Stimulated activated CD8-positive, alpha-beta memory T cell treated with anti-CD3 and anti-CD28 coated beads, Interleukin-4, amount 100 ng/mL, for 4 hours (primary cell): ENCODE measurements at regions not wholly inside any gene's neighbourhood (a gene's known extent, or its start where the extent isn't known, plus 50 kb on each side); places are given as distances from the start of the nearest gene placed in this dataset.

Experiments
- DNase-seq, 2 donors: peaks; one replicate each; pipeline ENCODE4 v3.0.0-alpha.2; 2020; ENCODE audit warnings: low read depth in 2 of 2, low spot score in 1 of 2

DNA sequence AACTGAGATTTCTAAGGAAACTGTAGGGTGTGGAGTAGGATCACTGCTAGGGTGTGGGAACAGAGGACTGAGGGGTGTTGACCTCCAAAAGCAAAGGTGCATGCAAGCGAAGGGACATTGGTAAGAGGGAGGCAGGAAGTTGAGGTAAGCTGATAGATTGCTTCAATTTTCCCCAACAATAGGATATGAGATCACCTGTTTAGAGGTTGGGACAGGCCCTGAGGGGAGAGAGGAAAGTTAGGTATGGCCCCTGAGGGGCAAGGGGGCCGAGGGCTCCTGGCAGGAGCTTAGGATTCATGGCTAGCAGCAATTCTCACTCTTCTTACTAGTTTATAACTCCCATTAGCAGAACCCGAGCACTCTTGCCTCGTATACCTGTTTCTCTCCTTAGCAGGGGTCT lies 106.8 kb upstream of the RPS6KA2 start:
- no peak for DNase-seq

DNA sequence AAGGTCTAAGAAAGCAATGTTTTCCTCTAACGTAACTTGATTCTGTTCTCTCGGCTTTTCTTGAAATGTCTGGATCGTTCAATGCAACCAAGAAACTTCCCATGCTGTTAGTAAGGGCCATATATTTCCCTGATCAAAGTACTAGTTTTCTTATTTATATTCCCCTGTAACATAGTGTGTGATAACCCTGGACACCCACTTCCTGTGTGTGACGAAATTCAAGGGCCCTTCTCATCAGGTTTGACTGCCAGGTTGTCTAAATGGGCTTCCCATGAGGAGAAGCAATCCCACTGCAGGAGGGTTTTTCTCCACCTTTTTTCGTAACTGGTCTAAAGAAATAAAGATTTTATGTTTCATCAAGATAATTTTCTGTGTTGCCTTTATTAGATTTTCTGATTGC lies 102.6 kb upstream of the RPS6KA2 start:
- no peak for DNase-seq

DNA sequence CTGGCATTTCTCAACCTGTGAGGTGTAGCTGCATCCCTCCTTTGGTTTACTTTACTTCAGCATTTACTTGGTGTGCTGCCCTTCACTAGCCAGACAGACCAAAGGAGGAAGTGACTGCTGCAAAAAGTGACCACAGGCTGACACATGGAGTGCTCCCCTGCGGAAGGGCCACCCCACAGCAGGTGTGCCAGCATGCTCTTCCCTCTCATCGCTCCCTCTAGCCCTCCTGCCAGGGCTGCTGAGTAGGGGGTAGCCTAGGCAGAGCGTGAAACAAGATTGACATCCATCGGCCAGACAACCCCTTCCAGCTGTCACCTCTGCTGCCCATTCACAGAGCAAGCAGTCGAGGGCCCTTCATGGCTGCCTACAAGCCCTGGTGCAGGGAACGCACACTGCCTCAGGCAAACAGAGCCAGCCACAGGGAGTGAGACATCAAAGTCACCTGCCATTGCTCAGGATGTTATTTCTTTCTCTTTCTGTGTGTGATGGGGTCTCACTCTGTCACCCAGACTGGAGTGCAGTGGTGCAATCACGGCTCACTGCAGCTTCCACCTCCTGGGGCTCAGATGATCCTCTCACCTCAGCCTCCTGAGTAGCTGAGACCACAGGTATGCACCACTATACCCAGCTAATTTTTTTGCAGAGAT lies 102.0 kb upstream of the RPS6KA2 start:
- no peak for DNase-seq

DNA sequence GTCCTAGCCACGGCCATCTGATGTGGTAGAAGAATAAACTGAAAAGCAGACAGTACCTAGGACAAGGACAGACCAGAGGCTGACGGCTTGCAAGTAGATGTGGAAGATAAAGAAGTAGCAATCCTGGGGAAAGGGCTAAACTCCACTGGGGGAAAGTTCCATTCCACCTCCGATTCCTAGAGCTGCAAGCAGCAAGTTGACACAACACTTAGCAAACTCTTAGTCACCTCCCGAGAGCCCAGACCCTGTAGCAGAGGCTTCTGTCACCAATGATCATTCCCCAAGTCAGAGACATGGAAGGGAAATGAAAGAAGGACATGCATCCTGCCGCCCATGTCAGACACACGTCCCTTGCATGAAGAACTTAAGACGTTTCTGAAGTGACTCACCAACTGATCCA lies 99.2 kb upstream of the RPS6KA2 start:
- DNase-seq, result no peak

DNA sequence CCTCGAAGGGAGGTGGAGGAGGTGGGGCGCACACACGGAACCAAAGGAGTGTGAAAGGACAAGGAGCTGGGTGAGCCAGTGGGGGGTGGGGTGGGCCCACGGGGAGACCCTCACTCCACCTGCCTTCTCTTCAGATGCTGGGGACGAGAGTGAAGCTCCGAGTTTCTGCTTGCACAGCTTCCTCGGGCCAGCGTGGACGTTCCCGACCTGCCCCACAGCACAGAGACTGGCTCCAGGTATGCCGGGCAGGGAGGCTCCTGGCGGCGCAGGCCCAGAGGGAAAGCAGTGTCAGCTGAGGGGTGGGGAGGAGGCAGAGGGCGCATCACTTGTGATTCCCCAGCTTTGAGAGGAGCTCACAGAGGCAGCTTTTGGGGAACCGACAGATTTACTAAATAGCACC lies 98.5 kb upstream of the RPS6KA2 start:
- DNase-seq, result no peak

DNA sequence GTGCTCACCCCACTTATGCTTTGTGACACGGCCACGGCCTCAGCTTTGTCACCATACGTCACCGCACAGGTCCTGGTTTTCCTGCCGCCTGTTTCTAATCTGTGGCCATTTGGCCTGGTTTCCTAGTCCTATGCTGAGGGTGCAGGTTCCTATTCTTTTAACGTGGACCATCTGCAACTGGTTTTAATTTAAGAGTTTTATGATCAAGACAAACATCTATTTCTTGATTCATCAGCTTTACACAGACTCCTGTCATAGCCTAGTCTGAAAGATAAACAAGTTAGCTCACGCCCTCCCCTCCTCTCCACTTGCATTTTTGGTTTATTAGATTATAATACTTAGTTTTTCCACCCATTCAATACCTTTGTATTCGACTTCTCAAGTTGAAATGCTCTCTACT lies 97.5 kb upstream of the RPS6KA2 start:
- no peak for DNase-seq

DNA sequence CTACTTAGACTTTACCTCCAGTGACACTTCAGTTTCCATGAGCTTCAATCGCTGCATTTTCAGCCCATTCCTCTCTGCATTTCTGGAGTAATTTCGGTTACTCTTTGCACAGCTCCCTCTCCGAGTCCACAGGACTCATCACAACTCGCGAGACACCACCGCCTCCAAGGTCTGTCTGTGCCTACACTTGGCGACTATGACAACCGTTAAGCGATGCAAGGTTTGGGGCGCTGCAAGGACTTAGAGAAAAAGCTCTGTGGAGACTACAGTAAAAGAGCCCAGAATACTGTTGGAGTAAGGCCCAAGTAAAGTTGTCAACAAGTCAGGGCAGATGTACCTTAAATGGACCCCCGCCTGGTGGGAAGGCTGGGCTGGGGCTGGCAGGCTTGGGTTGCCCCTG lies 95.7 kb upstream of the RPS6KA2 start:
- DNase-seq, result no peak

DNA sequence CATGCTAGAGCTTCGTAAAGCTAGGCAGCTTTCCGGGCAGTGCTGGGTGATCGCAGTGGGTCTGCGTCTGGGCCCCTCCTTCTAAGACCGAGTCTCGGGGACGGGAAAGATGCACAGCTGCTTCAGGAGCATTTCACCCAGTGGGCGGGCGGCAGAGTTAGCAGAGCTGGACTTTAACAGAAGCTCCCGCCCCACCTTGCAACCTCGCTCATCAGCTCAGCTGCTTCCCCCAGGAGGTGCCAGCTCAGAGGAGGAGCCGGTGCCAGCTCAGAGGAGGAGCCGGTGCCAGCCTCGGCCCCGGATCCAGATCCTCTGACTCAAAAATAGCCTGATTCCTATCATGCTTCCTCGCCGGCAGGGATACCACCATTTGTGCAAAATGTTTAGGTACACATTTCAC lies 94.5 kb upstream of the RPS6KA2 start:
- no peak for DNase-seq

DNA sequence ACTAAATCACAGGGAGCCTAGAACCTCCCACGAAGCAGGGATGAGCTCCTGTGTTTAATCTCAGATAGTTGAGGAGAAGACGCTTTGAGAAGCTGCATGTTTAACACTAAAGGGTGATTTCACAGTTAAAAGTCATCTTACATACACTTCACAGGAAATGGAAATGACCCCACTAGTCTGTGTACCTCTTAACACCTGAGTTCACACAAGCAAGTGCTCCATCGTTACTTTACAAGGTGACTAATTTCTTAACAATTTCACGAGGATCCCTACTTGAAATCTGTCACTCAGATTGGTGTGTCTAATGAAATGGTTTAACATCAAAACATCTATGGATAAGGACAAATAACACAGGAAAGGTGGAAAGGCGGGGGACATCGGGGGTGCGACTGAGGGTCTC lies 93.8 kb upstream of the RPS6KA2 start:
- DNase-seq, result no peak

DNA sequence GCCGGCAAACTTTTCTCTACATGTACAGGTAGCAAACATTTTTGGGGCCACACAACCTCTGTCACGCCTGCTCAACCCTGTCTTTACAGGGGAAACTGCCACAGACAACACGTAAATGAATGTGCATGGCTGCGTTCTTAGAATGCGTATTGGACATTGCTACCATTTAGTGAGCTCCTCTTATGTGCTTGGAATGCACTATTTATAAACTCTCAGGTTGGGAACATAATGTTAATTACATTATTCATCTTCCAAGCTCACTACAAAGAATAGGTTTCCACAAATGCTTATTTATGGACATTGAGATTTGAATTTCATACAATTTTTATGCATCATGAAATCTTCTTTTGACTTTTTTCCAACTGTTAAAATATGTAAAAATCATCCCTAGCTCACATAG lies 92.0 kb upstream of the RPS6KA2 start:
- DNase-seq, result no peak

DNA sequence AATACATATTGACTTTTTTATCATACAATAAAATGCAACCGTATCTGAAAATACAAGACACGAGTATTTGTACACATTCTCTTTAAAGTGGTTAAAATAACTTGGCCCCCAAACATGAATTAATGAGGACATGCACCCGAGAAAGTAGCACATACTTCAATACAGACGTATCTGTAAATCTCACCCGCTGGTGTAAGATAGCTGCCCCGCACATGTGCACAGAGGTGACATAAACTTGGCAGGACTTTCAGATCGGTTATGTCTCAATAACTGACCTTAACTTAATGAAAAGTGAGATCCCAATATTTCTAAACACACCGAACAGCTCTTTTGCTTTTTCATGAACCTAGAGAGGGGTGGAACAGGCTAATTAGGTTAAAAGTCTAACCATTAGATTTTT lies 91.5 kb upstream of the RPS6KA2 start:
- no peak for DNase-seq

DNA sequence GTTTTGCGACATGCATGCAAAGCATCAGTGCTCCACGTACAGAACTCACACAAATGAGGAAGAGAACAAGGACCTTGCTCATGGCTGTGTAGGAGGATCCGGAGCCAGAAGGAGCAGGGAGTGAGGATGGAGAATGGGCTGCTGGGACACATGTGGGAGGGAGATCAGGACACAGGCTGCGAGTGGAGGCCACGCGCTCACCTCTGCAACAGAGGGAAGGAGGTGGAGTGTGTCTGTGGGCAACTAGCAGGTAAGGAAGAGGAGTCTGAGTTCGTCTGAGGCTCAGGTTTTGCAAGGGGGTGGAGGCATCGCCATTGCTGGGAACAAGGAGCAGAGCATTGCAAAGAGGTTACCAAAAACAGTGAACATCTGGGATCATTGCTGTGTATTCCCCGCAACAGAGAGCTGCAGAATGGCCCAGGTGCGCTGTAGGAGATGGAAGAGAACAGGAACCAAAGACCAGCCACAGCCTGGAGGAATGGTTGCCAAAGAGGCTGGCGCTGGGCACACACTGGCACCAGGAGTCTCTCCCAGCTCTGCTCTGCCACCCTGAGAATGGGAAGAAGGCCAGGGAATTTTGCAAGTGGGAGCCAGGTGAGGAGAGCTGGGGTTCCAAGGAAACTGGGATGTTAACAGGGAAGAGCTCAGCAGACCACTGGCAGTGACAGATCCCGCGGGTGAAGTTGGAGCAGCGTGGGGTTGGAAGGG lies 90.0 kb upstream of the RPS6KA2 start:
- no peak for DNase-seq

DNA sequence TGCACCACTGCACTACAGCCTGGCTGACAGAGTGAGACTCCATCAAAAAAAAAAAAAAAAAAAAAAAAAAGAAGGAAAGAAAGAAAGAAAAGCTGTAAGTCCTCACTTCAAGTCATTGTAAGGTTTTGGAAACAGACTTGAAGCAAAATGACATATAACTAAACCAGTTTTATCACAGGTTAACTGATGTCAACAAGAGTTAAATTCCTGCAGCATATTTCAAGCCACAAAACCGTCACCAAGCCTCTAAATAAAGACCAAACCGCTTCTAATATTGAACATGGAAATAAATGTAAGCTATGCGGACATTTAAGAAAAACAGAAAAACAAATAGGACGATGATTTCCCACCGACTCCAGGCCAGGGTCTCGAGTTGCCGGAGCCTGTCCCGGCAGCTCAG lies 88.9 kb upstream of the RPS6KA2 start:
- DNase-seq, result no peak

DNA sequence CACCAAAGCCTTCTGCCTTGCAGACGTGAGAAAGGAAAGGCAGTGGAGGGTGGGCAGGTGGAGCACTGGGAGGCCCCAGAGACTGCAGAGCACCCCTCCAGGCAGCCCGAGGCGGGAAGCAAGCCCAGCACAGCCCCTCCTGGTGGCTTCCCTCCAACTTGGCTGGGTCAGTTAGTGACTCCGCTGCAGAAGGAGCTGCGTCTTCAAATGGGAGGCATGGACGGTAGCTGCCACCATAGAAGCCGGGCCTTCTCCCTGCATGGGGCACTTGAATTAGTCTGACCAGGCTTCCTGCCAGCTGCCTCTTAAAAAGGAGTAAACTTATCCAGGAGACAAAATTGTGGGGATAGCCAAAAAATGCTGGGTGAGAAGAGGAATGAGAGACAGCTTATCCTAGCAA lies 88.0 kb upstream of the RPS6KA2 start:
- no peak for DNase-seq

DNA sequence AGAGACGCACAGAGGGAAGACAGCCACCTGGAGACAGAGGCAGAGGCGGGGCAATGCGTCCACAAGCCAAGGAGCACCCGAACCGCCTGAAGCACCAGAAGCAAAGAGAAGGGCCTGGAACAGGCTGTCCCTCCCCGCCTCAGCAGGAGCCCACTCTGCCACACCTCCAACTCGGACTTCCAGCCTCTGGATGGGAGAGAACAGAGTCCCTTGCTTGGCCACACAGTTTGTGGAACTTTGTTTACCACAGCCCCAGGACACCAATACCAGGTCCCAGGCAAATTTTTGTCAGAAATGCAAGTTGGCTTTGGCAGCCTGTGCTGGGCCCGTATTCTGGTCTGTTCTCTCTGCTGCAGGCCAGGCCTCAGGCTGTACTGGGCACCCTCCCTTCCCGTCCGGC lies 87.5 kb upstream of the RPS6KA2 start:
- no peak for DNase-seq

DNA sequence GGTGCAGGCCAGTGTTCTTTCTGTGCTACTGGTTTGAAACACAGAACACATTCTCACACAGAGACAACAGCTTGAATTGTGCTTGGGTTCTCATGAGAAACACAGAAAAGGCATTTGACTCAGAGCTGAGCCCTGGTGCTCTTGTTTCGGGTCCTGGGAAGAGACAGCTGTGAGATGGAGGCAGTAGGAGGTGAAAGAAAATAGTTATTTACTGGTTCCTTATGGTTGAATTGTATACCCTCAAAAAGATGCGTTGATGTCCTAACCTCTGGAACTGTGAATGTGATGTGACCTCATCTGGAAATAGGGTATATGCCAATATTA lies 87.1 kb upstream of the RPS6KA2 start:
- DNase-seq, result no peak

DNA sequence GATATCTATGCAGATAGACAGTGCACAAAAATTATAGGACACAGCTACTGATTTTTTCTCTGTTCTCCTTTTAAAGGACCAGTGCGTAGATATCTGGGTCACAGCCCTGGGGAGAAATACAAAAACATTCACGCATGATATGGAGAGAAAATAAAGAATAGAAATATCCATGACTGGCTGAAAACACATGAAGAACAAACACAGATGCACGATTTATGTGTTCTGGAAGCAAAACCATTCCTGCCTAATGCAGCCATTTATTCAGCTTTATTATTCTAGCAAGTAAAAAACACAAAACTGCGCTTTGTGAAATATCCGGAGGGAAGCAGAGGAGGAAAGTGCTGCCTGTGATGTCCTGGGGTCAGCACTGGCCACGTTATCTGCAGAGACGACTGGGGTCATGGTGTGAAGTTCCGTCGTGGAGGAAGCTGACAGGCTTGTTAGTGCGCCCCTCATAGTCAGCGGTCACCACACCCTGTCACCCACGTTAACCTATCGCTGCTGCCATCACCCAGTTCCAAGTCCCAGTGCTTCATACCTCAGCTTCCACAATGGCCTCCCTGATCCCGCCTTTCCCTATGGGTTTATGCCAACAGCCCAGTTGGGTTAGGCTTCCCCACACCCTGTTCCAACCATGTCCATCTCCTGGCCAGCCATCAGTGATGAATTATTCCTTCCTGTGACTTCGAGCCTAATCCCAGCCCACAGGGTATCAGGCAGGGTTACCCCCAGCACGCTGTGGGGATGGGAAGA lies 86.6 kb upstream of the RPS6KA2 start:
- DNase-seq, result no peak

DNA sequence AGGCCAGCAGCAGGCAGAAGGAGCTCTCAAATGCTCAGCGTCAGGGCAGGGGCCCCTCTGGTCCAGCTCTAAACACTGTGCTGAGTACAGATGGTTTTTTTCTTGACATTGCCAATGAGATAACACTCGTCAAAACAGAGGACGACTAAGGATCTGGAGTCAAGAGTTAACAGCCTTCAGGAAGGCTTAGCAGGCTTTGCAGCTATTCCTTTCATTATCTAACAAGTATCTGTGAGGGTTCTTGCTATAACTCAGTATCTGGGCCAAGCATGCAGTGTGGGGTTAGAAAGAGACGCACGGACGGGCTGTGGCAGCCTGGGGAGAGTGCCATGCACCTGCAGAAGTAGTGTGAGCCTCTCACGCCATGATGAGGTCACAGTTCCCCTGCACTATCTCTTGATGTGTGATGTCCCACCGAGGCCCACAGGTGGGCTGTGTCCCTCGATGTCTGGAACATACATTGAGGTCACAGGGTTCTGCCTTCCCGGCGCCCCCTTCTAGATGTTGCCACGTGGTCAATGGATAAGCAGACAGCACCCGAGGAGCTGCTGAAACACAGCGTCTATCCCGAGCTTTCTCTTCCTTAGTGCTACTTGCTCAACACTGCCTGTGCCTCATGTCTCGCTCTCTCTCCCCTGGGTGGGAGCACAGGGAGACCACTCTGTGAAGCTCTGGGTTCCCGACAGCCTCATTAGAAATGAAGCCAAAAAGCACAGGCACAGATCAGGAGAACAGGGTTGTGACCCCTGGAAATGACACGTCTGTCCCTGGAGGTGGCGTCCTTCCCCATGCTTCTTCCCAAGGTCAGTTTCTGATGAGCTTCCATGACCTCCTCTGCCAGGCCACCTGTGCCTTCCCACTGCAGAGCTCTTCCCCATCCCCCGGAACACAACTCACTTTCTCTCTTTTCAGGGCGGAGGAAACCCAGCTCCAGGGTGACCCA lies 85.5 kb upstream of the RPS6KA2 start:
- no peak for DNase-seq

DNA sequence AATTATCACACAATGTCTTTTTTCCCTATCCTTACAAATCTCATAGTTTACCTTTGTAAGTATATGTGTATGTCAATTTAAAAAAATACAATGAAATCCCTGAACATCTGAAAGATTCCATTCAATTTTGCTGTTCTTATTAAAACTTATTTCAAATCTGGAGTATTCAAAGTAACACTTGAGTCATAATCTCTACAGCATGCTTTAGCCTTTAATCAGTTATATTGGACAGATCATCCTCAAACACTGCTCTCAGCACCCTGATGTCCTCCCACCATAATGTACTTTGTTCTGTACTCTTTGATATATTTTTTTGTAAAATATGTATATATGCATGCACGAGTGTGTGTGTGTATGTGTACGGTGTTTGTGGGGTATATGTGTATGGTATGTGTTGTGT lies 83.0 kb upstream of the RPS6KA2 start:
- no peak for DNase-seq

DNA sequence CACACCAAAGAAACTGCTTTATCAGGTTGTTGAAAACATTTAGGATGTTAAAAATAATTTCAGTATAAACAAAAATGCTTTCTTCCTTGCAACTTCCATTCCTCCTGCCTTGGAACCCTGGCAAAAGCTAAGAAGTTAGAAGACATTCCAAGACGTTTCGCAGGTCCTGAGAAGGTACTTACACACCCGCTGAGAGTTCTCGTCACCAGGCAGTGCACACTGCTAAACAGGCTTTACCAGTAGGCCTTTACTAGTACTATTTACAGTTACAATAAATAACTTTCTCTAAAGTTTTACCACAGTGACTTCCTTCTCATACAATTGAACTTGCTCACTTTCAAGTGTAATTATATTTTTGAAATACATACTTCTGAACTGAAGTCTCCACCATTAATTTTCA lies 81.4 kb upstream of the RPS6KA2 start:
- DNase-seq, result no peak

DNA sequence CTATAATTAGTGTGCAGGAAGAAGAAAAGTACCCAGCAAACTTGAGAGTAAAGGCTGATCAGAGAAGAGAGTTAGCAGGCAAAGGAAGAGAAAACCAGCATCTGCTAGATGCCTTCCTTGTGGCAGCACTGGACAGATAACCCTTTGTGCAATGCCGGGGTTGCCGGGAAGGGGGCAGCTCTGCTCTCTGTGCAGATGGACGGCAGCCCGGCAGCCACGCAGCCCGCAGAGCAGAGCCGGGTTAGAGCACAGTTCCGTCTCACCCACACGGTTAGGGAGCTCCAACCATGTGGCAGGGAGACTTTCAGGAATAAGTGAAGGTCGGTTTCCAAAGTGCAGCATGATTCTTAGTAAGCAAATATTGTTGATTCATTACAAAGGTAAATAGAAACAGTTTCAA lies 80.0 kb upstream of the RPS6KA2 start:
- no peak for DNase-seq

DNA sequence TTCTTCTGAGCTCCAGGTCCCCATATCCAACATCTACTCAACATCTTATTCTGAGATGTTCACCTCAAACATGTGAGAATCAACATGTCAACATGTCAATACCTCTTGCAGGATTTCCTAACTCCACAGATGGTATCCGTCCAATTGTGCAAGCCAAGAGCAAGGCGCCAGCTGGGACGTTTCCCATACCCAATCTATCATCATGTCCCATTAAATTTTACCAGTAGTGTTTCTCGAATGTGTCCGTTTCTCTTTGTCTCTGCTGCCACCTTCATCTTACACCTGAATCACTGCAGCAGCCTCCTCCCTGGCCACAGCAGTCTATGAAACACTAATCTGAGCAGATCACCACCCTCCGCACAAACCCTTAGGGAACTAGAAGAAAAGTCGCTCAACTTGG lies 78.0 kb upstream of the RPS6KA2 start:
- DNase-seq, result no peak
